Stimulated activated CD4-positive, alpha-beta T cell treated with anti-CD3 and anti-CD28 coated beads, Interleukin-4, amount 100 ng/mL, for 24 hours (primary cell): ENCODE measurements at regions not wholly inside any gene's neighbourhood (a gene's known extent, or its start where the extent isn't known, plus 50 kb on each side); places are given as distances from the start of the nearest gene placed in this dataset.

ENCODE experiments used
- DNase-seq: peaks from one replicate; pipeline ENCODE4 v3.0.0-alpha.2; 2020

DNA sequence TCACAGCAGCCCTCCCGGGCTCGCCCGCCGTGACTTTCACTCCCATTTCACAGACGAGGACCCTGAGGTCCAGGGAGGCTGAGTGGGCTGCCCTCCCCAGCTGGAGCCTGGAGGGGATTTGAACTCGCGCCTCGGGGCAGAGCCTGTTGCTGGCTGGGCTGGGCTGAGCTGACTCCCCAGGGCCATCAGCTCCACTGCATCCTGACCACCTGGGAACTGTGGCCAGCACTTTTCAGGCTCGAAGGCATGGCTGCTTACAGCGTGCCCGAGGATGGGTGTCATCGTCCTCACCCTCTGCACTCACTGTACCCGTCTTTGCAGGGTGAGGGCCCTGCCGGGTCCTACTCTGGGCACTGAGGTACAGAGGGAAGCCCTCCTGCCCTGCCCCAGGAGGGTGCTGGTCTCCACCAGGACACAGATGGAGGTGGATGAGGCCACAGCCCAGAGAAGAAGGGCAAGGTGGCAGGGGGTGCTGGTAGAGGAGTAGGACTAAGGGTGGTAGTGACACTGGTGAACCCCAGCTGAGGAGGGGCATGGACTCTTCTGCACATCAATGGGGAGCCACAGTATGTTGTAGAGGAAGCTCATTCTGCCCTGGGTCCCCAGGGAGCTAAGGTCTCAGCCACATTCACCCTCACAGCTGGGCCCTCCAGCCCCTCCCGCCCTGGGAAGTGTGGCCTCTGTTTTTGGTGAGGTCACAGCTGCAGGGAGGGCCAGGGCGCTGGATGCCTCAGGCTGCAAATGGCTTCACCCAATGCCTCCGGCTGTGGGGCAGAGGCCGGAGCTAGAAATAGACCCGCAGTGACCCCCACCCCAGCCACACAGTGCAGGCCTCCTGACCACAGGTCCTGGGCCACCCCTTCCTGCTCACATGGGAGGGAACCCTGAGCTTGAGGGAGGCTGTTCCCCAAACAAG is 365.1 kb upstream of the SFSWAP start:
- no peak for DNase-seq

GRCh38 chr12:131346555-131347344 is 364.1 kb upstream of the SFSWAP start:
- no peak for DNase-seq

GRCh38 chr12:131347345-131347714 is 363.6 kb upstream of the SFSWAP start:
- no peak for DNase-seq

DNA sequence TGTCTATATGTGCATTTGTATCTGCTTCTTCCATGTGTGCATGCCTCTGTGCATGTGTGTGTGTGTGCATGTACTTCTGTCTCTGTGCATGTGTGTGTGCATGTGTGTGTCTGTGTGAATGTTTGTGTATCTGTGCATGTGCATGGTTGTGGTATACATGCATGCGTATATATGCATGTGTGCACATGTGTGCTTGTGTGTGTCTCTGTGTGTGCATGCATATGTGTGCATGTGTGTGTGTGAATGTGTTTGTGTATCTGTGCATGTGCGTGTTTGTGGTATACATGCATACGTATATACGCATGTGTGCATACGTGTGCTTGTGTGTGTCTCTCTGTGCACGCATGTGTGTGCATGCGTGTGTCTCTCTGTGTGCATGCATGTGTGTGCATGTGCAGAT is 363.2 kb upstream of the SFSWAP start:
- DNase-seq, result no peak

DNA sequence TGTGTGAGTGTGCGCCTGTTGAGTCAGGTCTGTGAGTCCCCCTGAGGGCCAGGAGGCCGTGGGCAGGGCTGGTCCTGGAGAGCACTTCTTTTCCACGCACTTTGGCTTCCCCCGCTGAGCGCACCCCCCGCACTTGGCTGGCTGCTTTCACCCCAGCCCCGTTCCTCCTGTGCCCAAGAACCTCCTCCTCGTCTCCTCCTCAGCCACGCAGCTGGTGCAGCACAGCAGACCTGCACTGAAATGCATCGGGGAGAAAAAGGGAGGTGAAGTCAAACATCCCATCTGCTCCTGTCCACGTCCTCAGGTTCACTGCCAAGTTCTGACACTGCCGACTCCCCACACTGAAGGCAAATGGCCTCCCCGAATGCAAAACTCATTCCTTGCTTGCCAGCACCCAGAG is 362.7 kb upstream of the SFSWAP start:
- no peak for DNase-seq

DNA sequence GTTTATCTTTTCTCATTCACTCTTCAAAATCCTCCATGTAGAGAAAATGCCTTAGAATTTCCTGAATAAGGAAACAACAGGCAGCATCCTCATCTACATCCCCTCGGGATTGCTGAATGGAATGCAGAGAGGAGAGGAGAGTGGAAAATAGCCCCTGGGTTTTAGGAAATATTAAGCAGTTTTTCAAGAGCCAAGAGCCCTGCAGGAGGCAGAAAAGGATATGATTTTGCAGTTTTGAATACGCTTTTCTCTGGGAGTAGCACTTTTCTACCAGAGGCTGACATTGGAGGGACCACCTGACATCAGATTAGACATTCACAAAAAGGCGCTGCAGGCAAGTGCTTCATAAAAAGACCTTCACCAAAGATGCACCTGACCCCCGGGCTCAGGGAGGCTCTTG is 362.2 kb upstream of the SFSWAP start:
- DNase-seq, result no peak

DNA sequence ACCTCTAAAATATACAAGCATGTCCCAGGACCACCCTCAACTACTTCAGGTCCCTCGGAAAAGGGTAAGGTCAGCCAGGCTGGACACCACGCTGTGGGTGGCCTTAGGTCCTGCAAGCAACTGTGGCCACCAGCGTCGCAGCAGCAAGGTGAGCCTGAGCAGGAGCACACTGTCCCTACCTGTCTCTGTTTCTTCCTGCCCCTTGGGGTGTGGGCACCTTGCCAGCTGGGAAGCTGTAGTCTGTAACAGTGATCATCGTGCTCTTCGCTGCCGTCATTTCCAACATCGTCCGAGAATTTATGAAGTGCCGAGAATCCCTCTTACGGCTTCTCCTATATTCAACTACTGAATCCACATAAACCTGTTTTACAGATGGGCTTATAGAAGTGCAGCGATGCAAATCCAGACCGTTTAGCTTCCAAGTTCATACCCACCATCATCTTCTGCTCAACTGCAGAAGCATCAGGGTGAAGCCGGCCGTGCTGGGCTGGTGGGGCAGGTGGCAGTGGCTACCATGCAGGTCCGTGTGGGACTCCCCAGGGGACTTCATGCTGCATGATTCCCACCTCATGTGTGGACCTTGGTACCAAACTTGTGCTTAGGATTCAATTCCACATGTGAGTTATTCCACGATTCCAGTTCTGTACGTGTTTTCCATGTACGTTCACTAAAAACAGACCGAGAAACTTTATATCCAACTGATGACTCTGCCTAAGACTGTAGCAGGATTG is 361.3 kb upstream of the SFSWAP start:
- no peak for DNase-seq

- DNase-seq, result no peak
Measured at GRCh38 chr12:131350943-131351318, 360.0 kb upstream of the SFSWAP start.

- DNase-seq, result no peak
Measured at GRCh38 chr12:131351319-131352028, 359.4 kb upstream of the SFSWAP start.

DNA sequence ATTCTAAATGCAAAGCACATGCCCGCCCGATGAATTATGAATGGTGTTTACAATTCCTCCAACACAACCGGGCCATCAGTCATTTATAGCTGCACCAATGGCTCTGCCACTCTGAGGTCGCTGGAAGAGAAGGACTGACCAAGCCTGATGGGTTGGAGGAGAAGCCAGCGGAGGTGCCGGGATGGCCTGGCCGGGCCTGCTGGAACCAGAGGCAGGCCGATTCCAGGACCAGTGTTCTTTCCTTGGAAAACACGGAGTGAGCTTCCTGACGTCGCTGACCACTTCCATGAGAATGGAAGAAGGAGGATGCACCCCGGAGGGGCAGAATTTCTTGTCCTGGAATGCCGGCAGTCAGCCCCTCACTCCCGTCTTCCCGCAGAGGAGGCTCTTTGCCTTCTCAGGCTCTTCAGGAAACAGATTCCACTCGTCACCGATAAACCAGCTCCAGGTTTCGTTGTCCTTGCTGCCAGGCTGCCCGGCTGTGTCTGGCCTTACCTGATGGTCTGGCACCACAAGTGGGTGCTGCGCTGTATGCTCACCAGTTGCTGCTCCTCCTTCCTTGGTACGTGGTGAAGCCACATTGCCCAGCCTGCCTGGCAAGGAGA is 358.5 kb upstream of the SFSWAP start:
- DNase-seq, result no peak

- no peak for DNase-seq
Measured at GRCh38 chr12:131353376-131353775, 357.5 kb upstream of the SFSWAP start.

DNA sequence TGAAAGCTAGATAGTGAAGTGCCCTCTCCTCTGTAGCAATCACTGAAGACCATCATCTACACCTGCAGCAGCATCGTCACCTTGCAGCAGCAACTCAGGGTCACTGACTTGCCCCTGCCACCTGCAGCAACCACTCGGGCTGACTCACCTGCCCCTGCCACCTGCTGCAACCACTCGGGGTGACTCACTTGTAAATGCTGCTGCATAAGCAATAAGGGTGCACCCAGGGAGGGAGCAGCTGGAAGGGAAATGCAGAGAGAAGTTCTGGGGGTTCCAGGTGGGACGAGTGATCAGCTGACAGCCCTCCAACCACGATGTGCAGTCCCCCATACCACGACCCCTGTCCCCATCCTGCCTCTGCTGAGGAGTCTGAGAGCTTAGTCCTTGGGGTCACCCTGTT is 357.1 kb upstream of the SFSWAP start:
- no peak for DNase-seq

DNA sequence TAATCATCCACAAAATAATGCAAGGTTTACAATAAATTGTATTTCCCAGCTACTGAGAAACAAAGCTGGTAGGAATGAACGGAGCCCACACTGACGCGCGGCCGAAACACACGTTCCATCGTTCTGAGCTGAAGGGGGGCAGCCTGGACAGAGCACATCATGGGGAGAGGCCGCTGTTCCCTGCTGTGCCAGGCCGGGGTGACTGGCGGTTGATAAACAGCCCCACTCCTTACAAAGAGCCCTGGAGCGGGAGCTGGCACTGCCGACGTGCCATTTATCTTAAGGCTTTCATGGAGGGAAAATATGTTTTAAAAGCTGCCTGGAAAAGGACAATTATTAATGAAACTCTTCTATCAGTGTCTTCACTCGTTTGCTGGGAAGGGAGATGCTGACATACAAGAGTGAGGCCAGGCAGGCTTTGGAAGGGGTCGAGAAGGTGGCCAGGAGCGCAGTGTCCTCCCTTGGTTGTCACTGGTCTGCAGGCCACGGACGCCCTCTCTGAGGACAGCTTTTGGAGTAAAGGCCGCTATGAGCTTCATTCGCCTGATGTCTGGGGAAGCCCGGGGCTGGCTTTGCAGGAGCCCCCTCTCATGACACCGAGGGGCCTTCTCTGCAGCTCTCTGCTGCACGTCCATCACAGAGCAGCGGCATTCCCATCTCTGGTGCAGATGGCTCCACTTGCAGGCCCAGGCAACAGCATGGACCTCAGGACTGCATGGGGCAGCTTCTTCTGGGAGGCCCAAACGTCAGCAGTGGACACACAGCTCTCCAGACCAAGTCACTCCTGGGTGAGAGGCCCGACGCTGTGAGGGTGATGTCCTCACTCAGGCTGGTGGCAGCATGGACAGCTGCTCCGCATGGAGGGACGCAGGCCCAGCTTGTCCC is 355.3 kb upstream of the SFSWAP start:
- DNase-seq, result no peak

DNA sequence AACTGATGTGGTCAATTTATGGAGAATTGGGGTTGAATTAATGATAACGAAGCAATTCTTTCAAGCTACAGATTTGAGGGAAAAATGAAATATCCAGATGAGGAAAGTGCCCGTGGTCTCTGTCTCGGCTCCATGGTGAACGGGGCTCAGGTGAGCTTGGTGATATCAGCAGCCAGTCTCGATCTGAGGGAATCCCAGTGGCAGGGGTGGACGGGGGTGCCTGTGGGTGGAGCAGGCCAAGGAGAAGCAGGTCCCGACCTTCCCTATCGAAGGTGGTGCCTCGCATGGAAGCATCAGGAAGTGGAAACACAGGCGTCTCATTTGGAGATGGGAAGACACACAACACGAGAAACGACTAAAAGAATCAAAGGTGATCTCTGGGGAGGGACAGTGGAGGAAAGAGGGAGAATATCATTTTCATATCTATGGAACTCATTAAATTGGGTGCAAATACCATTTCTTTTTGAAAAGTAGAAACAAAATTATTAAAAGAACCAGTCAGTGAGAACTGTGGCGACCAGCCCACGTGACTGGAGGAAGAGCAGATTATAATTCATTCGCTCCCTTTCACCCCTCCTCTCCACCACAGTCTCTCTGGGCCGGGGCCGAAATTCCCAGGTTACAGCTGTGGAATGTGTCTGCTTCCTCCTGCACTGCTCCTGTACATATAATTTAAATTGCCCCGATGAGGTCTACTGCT is 354.3 kb upstream of the SFSWAP start:
- no peak for DNase-seq

- no peak for DNase-seq
Measured at GRCh38 chr12:131357185-131357747, 353.6 kb upstream of the SFSWAP start.

- no peak for DNase-seq
Measured at GRCh38 chr12:131357920-131358319, 353.0 kb upstream of the SFSWAP start.

GRCh38 chr12:131362291-131363211 is 348.3 kb upstream of the SFSWAP start:
- no peak for DNase-seq

- no peak for DNase-seq
Measured at GRCh38 chr12:131363393-131363792, 347.5 kb upstream of the SFSWAP start.

DNA sequence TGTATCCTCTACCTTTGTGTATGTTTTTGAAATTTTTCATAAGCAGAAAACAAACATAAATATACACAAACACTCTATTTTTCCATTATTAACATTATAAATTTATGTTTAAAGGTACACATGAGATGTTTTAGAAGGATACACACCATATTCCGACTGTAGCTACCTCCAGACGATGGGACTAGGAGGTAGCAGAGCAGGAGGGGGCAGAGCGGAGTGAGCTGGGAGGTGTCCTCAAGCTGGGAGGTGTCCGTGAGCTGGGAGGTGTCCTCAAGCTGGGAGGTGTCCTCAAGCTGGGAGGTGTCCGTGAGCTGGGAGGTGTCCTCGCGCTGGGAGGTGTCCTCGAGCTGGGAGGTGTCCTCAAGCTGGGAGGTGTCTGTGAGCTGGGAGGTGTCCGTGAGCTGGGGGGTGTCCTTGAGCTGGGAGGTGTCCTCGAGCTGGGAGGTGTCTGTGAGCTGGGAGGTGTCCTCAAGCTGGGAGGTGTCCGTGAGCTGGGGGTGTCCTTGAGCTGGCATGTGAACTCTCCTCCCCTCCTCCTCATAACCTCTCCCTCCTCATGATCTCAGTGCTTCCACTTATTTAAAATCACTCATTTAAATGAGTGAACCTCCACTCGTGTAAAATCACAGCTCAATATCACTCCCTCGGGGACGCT is 346.9 kb upstream of the SFSWAP start:
- no peak for DNase-seq
